ENCODE measurements at regions not wholly inside any gene's neighbourhood (a gene's known extent, or its start where the extent isn't known, plus 50 kb on each side); places are given as distances from the start of the nearest gene placed in this dataset.

GRCh38 chr15:69815793-69816192, 281.9 kb downstream of the TLE3 start:
- peaks cover 51% of the 10 kb centered on the region for H3K27me3 ChIP-seq (ENCODE audit: control insufficient read depth, extremely low read depth, insufficient read depth, low read length)
- no peak for DNase-seq (ENCODE audit: low read depth, low spot score)
- H3K9me3 ChIP-seq (ENCODE audit: control insufficient read depth, low read depth, low read length), result no peaks in the 10 kb centered on the region
- no peaks in the 10 kb centered on the region for H3K9me1 ChIP-seq (ENCODE audit: control insufficient read depth, extremely low read depth, insufficient read depth, low read length)
- H3K4me1 ChIP-seq (ENCODE audit: control insufficient read depth, extremely low read depth, insufficient read depth, low read length), result no peaks in the 10 kb centered on the region
- H3K4me3 ChIP-seq (ENCODE audit: control insufficient read depth in 2 of 3, extremely low read depth in 1 of 3, insufficient read depth in 2 of 3, low read depth in 1 of 3, low read length in 3 of 3), result no peak overlapping the region
- H3K36me3 ChIP-seq (ENCODE audit: control insufficient read depth in 2 of 2, extremely low read depth in 1 of 2, insufficient read depth in 2 of 2, low read length in 2 of 2), result no peaks in the 10 kb centered on the region
- H3K79me2 ChIP-seq (ENCODE audit: control insufficient read depth, insufficient read depth, low read length), result no peaks in the 10 kb centered on the region
- H4K20me1 ChIP-seq (ENCODE audit: control insufficient read depth, extremely low read depth, insufficient read depth, low read length), result no peaks in the 10 kb centered on the region
- no peak overlapping the region for H3K9ac ChIP-seq (ENCODE audit: control insufficient read depth, extremely low read depth, insufficient read depth, low read length)
- H3K27ac ChIP-seq (ENCODE audit: control insufficient read depth, insufficient read depth, low read length), result no peak overlapping the region
- H3K4me2 ChIP-seq (ENCODE audit: control insufficient read depth, extremely low read depth, insufficient read depth, low read depth, low read length), result no peak overlapping the region
- dilution Hi-C loops (cut with MboI; ENCODE audit: extremely low pct_ligation_motif_present, low sequenced_read_pairs), result no loop called here
- H2AFZ ChIP-seq (ENCODE audit: control insufficient read depth, low read length), result no peak overlapping the region
- no peak for FAIRE-seq
- TF ChIP-seq EZH2 (IDR thresholded peaks at IDR 0.05; ENCODE audit: low read length) (no peak), CTCF (optimal IDR thresholded peaks at IDR 0.05 in 1 of 3, IDR thresholded peaks at IDR 0.05 in 1 of 3, conservative IDR thresholded peaks at IDR 0.05 in 1 of 3; ENCODE audit: extremely low read depth in 1 of 3, insufficient read depth in 2 of 3, low read length in 3 of 3) (no peak)

- dilution Hi-C loops (cut with MboI; ENCODE audit: extremely low pct_ligation_motif_present, low sequenced_read_pairs), result no loop called here
- FAIRE-seq (no peak), DNase-seq (ENCODE audit: low read depth, low spot score) (no peak)
- H3K27ac ChIP-seq (ENCODE audit: control insufficient read depth, insufficient read depth, low read length), result no peak overlapping the region
- H3K36me3 ChIP-seq (ENCODE audit: control insufficient read depth in 2 of 2, extremely low read depth in 1 of 2, insufficient read depth in 2 of 2, low read length in 2 of 2), result no peaks in the 10 kb centered on the region
- no peaks in the 10 kb centered on the region for H3K4me1 ChIP-seq (ENCODE audit: control insufficient read depth, extremely low read depth, insufficient read depth, low read length)
- no peak overlapping the region for H3K4me2 ChIP-seq (ENCODE audit: control insufficient read depth, extremely low read depth, insufficient read depth, low read depth, low read length)
- H2AFZ ChIP-seq (ENCODE audit: control insufficient read depth, low read length), result no peak overlapping the region
- H3K79me2 ChIP-seq (ENCODE audit: control insufficient read depth, insufficient read depth, low read length), result no peaks in the 10 kb centered on the region
- no peaks in the 10 kb centered on the region for H3K9me3 ChIP-seq (ENCODE audit: control insufficient read depth, low read depth, low read length)
- no peaks in the 10 kb centered on the region for H4K20me1 ChIP-seq (ENCODE audit: control insufficient read depth, extremely low read depth, insufficient read depth, low read length)
- H3K9me1 ChIP-seq (ENCODE audit: control insufficient read depth, extremely low read depth, insufficient read depth, low read length), result no peaks in the 10 kb centered on the region
- no peak overlapping the region for H3K9ac ChIP-seq (ENCODE audit: control insufficient read depth, extremely low read depth, insufficient read depth, low read length)
- TF ChIP-seq CTCF (optimal IDR thresholded peaks at IDR 0.05 in 1 of 3, IDR thresholded peaks at IDR 0.05 in 1 of 3, conservative IDR thresholded peaks at IDR 0.05 in 1 of 3; ENCODE audit: extremely low read depth in 1 of 3, insufficient read depth in 2 of 3, low read length in 3 of 3) (no peak), EZH2 (IDR thresholded peaks at IDR 0.05; ENCODE audit: low read length) (no peak)
- no peak overlapping the region for H3K4me3 ChIP-seq (ENCODE audit: control insufficient read depth in 2 of 3, extremely low read depth in 1 of 3, insufficient read depth in 2 of 3, low read depth in 1 of 3, low read length in 3 of 3)
- peaks cover 55% of the 10 kb centered on the region for H3K27me3 ChIP-seq (ENCODE audit: control insufficient read depth, extremely low read depth, insufficient read depth, low read length)
Measured at GRCh38 chr15:69816522-69816921, 281.2 kb downstream of the TLE3 start.

All from keratinocyte (primary cell).